Activated B cell treated with CpG ODN at 0.5 μM for 24 hours (primary cell): ENCODE measurements at regions not wholly inside any gene's neighbourhood (a gene's known extent, or its start where the extent isn't known, plus 50 kb on each side); places are given as distances from the start of the nearest gene placed in this dataset.

Experiments
- ATAC-seq: fragments of 200-7000 bp; cut with Tn5 transposase; one replicate; pipeline ENCODE4 v1.10.0; 2021; ENCODE audit warnings: low read depth, mild to moderate bottlenecking, moderate library complexity
- CTCF ChIA-PET: fragments of 350-600 bp; sonication (Branson Sonifier 250); formaldehyde crosslinking; loops from one replicate; lab custom pipeline; 2021; ENCODE audit warnings: antibody characterized with exemption; lab: Charles Lee
- POLR2A ChIA-PET: fragments of 350-600 bp; sonication (Branson Sonifier 250); formaldehyde crosslinking; loops from one replicate; lab custom pipeline; 2021; ENCODE audit warnings: antibody characterized with exemption; lab: Charles Lee
- DNase-seq: peaks from one replicate; pipeline ENCODE4 v3.0.0; 2022
- H3K27ac Mint-ChIP-seq: one replicate; pipeline ENCODE4 v1.8.0; 2020; ENCODE audit warnings: mixed read lengths
- H3K27me3 Mint-ChIP-seq: one replicate; pipeline ENCODE4 v1.8.0; 2021; ENCODE audit warnings: mixed read lengths
- H3K36me3 Mint-ChIP-seq: one replicate; pipeline ENCODE4 v1.8.0; 2021; ENCODE audit warnings: low read depth, mixed read lengths
- H3K4me1 Mint-ChIP-seq: one replicate; pipeline ENCODE4 v1.8.0; 2021; ENCODE audit warnings: mixed read lengths
- H3K4me3 Mint-ChIP-seq: one replicate; pipeline ENCODE4 v1.8.0; 2020; ENCODE audit warnings: mild to moderate bottlenecking, mixed read lengths
- H3K9me3 Mint-ChIP-seq: one replicate; pipeline ENCODE4 v1.8.0; 2020; ENCODE audit warnings: mixed read lengths
- CTCF ChIP-seq: fragments of 200-600 bp; IDR thresholded peaks from one replicate; pipeline ENCODE4 v1.8.0; 2022; ENCODE audit warnings: antibody characterized with exemption, mild to moderate bottlenecking
- intact Hi-C: fragments of 100-400 bp; cut with micrococcal nuclease; formaldehyde crosslinking; loops from one replicate; pipeline ENCODE4 v1.15.1; 2024

GRCh38 chr5:30337084-30337573, 856.4 kb upstream of the CDH6 start:
- ATAC-seq (no peak), DNase-seq (no peak)
- CTCF ChIA-PET = no interaction called here
- POLR2A ChIA-PET = no interaction called here
- Mint-ChIP-seq H3K27ac (no peak overlapping the region), H3K9me3 (peaks cover 5% of the 10 kb centered on the region), H3K4me1 (no peaks in the 10 kb centered on the region), H3K36me3 (no peaks in the 10 kb centered on the region), H3K4me3 (no peak overlapping the region), H3K27me3 (no peaks in the 10 kb centered on the region)
- intact Hi-C loops = no loop called here
- no peak for TF ChIP-seq CTCF

- CTCF ChIA-PET = no interaction called here
Observed at GRCh38 chr5:30331534-30331933, 862.0 kb upstream of the CDH6 start.

GRCh38 chr5:30325795-30326194, 867.7 kb upstream of the CDH6 start:
- no peak for ATAC-seq
- ChIA-PET POLR2A (no interaction called here), CTCF (no interaction called here)
- H3K9me3 Mint-ChIP-seq = no peaks in the 10 kb centered on the region
- no peaks in the 10 kb centered on the region for H3K27me3 Mint-ChIP-seq
- DNase-seq = no peak
- H3K27ac Mint-ChIP-seq = no peak overlapping the region
- no peak for TF ChIP-seq CTCF
- no peaks in the 10 kb centered on the region for H3K36me3 Mint-ChIP-seq
- H3K4me3 Mint-ChIP-seq = no peak overlapping the region
- no peaks in the 10 kb centered on the region for H3K4me1 Mint-ChIP-seq
- intact Hi-C loops = no loop called here

More at GRCh38 chr5:30331534-30331933, 862.0 kb upstream of the CDH6 start:
- no peak for ATAC-seq
- Mint-ChIP-seq H3K27me3 (no peaks in the 10 kb centered on the region), H3K27ac (no peak overlapping the region), H3K36me3 (no peaks in the 10 kb centered on the region), H3K4me1 (no peaks in the 10 kb centered on the region), H3K9me3 (peaks cover 5% of the 10 kb centered on the region), H3K4me3 (no peak overlapping the region)
- TF ChIP-seq CTCF = no peak
- POLR2A ChIA-PET = no interaction called here
- intact Hi-C loops = no loop called here
- DNase-seq = no peak

GRCh38 chr5:30324083-30324482, 869.4 kb upstream of the CDH6 start:
- no peak overlapping the region for H3K4me3 Mint-ChIP-seq
- H3K9me3 Mint-ChIP-seq = peaks cover 3% of the 10 kb centered on the region
- no peak for TF ChIP-seq CTCF
- no peak overlapping the region for H3K27ac Mint-ChIP-seq
- no peak for DNase-seq
- CTCF ChIA-PET = no interaction called here
- intact Hi-C loops = no loop called here
- no peaks in the 10 kb centered on the region for H3K27me3 Mint-ChIP-seq
- POLR2A ChIA-PET = no interaction called here
- no peak for ATAC-seq
- no peaks in the 10 kb centered on the region for H3K4me1 Mint-ChIP-seq
- no peaks in the 10 kb centered on the region for H3K36me3 Mint-ChIP-seq

GRCh38 chr5:30287890-30288289, 905.6 kb upstream of the CDH6 start:
- Mint-ChIP-seq H3K27me3 (no peaks in the 10 kb centered on the region), H3K36me3 (no peaks in the 10 kb centered on the region), H3K4me3 (no peak overlapping the region), H3K27ac (no peak overlapping the region), H3K9me3 (peaks cover 26% of the 10 kb centered on the region), H3K4me1 (no peaks in the 10 kb centered on the region)
- ChIA-PET CTCF (no interaction called here), POLR2A (no interaction called here)
- no peak for ATAC-seq
- no peak for TF ChIP-seq CTCF
- DNase-seq = no peak
- intact Hi-C loops = no loop called here
